Stimulated activated CD8-positive, alpha-beta memory T cell treated with anti-CD3 and anti-CD28 coated beads, Interleukin-12 subunit alpha, Interleukin-12 subunit beta, amount 100 ng/mL, for 1 hour (primary cell): ENCODE measurements at regions not wholly inside any gene's neighbourhood (a gene's known extent, or its start where the extent isn't known, plus 50 kb on each side); places are given as distances from the start of the nearest gene placed in this dataset.
"Not testable (repeated sequence)": the region's sequence is repeated elsewhere in the genome, so short reads cannot be mapped to it uniquely, and the experiment has no call there.

ENCODE experiments used
- DNase-seq: peaks from one replicate; pipeline ENCODE4 v3.0.0-alpha.2; 2020; ENCODE audit warnings: low read depth

DNA sequence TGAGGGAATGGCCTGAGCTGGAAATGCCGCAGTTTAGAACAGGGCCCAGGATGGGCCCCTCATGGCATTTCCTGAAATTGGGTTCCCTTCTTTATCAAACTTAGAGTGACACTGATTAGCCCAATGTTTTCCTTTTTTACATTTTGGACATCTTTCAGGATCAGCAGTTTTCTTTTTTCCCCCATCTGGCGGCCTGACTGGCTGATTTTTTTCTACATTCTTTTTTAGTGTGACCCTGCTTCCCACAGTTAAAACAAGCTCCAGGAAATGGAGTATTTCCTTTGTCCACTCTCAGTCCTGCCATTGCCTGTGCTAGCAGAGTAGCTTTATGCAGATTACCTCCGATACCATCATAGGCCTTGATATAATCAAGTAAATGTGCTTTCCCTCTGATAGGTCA, 185.8 kb upstream of the IGF1 start:
- not testable (repeated sequence) for DNase-seq

DNA sequence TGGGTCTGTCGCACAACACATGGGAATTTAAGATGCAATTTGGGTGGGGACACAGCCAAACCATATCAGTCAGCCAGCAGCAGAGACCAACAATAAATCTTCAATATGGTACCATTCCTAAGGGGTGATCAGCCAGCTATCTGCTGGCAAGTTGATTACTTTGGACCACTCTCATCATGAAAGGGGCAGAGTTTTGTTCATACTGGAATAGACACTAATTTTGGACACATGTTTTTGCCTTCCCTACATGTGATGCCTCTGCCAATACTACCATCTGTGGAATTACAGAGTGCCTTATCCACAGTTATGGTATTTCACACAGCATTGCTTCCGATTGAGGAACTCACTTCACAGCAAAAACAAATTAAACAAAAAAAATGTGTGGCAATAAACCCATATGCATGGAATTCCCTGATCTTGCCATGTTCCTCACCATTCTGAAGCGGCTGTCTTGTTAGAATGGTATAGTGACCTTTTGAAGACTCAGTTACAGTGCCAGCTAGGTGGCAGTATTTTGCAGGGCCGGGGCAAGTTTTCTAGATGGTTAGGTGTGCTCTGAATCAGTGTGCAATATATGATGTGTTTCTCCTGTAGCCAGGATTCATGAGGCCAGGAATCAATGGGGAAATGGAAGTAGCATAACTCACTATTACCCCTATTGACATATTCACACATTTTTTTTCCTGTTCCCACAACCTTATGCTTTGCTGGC, 179.0 kb upstream of the IGF1 start:
- no peak for DNase-seq

DNA sequence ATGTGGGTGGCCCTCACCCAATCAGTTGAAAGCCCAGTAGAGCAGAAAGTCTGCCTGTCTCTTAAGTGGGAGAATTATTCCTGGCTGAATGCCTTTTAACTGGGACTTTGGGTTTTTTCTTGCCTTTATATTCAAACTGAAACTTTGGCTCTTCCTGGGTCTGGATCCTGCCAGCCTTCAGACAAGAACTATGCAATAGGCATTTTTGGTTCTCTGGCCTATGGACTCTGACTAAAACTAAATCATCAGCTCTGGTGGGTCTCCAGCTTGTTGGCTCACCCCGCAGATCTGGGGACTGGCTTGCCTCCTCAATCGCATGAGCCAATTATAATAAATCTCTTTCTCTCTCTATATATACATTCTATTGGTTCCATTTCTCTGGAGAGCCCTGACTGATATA, 173.0 kb upstream of the IGF1 start:
- no peak for DNase-seq

DNA sequence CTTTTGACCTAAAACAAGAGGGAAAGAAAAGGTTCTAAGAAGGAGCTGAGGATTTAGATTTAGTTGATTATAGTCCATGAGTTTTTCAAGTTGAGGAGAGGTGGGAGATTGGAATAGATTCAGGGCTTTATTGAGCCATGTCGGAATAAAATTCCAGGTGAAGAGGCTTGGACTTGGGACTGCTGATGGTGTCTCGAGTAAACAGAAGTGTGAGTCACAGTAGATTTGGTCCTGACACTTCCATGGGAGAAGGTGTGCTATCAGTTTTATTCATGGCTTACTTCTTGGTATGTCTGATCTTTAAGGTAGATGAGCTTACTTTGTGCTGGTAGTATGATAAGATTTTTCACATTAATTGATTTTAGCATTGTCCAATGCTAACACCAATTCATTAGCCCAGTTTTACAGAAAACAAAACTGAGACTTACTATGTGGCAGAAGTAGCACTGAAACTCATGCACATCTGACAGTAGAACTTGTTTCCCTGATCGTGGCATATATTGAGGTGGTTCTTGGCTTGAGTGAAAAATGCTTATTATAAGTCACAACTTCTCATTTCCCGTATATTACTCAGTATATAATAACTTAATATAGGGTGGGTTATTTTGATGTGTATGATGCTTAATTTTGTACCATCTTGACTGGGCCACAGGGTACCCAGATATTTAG, 172.4 kb upstream of the IGF1 start:
- DNase-seq, result no peak

DNA sequence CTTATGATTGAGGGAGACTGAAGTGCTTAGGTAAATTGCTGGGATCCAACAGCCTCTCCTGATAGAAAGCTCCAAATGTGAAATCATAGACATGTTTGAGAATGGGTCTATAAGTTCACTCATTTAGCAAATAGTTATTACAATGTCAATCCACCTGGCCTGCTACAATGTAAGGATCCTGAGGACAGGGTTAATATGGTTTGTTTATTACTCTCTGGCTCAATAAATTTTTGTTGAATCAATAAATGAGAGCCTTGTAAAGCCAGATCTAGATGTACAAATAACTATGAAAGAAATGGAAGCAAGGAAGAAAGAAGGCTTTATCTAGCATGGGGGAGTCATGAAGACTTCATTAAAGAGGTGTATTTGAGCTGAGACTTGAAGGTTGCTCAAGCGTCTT, 165.6 kb upstream of the IGF1 start:
- no peak for DNase-seq

DNA sequence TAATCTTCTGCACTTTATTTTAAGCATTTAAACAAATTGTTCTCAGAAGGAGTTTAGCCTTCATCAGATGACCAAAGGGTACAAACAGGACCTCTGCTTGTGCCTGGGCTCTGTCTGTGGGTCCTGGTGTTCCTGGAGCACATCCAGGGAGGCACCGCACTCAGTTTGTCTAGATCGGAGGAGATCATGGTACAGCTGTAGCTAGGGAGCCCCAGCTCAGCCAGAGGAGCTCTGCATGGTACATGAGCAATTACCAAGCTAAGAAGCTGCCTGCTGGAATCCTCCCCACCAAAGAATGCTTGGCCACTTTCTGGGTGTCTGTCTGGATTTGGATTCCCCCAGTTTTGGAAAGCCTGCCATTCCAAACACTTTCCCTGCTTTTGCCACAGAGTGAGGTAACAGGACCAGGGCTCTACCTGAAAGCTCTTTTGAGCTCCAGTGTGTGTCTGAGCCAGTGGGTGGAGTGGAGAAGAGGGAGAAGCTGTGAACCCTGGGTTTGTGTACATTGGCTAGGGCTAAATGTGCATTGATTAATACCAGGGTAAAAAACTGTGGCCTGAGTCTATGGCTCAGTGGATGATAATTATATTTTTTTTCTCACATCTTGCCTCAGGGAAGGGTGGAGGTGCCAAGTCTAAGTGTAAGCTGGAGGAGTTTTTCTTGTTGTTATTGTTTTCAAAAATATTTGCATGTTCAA, 163.7 kb upstream of the IGF1 start:
- no peak for DNase-seq

DNA sequence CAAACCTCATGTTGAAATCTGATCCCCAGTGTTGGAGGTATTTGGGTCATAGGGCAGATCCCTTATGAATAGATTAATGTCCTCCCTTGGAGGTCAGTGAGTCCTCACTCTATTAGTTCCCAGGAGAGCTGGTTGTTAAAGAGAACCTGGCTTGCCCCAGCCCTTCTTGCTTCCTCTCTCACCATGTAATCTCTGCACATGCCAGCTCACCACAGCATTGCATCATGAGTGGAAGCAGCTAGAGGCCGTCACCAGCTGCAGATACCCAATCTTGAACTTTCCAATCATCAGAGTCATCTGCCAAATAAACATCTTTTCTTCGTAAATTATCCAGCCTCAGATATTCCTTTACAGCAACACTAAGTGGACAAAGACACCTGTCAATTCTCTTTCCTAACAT, 161.8 kb upstream of the IGF1 start:
- no peak for DNase-seq

DNA sequence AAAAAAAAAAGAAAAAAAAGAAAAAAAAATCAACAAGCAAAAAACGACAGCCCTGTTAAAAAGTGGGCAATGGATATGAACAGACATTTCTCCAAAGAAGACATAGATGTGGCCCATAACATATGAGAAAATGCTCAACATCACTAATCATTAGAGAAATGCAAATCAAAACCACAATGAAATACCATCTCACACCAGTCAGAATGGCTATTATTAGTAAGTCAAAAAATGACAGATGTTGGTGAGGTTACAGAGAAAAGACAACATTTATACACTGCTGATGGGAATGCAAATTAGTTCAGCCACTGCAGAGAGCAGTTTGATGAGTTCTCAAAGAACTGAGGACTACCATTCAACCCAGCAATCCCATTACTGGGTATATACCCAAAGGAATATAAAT, 160.3 kb upstream of the IGF1 start:
- DNase-seq, result not testable (repeated sequence)

DNA sequence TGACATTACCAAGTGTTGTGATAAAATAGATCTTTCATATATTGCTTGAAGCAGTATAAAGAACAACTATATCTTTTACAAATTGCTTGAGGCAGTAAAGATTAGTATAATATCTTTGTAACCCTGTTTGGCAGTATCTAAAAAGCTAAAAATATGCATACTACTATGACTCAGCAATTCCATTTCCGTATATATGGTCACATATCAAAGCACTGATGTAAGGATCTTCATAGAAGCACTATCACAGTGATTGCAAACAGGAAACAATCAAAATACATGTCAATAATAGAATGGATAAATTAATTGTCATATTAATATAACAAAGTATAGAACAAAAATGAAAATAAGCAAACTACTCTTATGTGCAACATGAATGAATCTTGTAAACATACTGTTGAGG, 158.4 kb upstream of the IGF1 start:
- DNase-seq, result no peak

DNA sequence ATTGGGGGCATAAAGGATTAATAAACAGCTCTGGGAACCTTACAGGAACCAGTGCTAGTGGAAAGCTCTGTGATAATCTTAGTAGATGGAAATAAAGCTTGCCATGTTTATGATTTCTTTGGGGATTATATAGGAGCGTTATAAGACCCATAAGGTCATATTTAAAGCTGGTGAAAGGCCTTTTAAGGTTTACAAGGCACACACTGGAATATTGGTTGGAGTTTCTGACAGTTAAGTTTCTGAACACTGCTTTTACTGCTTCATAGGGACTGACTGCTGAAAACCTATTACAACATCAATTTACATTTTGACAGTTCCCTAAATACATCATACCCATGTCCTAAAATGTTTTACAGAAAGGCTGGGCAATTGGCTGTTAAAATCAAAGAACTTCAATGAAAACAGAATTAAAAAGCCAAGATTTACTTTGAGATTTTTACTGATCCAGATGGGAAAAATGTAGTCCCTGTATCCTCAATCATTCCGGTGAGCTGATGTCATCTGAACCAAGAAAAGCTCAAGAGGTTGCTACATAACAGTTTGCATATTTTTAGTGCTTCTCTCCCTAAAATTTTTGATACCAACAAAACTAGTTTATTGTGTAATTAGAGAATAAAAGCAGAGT, 153.7 kb upstream of the IGF1 start:
- no peak for DNase-seq

DNA sequence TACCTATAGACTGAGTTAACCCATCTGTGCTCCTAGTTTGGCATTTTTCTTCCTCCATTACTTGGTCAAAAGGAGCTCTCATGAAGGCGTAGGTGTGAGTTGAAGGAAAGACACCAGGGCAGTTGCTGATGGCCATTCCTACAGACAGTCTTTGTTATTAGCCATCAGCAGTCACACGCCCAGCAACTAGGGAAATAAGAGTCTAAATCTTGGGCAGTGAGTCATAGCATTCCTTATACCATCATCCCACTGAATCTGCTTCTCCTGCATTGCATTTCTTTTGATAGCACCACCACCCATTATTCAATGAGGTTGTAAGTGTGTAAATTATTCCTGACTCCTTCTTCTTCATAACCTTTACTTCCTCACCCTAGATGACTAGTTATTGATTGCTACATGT, 150.9 kb upstream of the IGF1 start:
- DNase-seq, result no peak

DNA sequence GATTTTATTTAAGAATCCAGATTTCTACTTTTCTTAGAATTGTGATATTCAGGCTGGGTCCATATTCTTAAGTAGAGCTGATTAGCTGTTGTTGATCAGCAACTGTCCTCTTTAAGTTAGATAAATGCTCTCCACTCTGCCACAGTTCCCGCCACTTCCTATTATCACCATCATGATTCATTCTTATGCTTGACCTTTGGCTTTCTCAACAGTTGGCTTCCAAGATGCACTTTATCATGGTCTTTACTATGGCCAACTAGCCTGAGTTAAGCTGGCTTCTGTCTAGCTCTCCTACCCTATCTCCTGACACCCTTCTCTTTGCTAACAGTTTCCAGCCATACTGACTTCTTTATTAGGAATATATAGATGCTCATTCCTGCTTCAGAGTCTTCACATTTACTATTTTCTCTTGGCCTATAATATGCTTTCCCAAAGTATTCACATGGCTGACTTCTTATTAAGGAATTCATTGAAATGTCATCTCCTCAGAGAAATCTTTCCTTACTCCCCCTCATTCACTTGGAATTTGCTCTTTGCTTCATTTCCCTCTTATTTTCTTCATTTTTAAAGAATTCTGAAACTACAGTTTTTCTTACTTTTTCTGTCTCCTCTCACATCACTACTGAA, 149.0 kb upstream of the IGF1 start:
- DNase-seq, result no peak

DNA sequence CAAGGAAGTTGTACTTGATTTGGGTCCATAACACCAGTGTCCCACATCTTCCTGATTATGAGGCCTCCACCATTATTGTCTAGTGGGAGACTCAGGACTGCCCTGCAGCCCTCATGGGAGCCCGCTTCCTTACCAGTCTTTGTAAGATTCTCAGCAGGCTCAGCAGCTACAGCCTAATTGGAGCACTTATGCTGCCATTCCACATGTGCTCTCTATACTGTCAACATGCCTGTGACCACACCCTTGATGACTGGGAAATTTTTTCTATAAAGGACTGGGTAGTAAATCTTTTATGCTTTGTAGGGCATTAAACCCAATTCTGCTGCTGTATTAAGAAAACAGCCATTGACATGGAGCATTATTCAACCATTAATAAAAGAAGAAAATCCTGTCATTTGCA, 145.5 kb upstream of the IGF1 start:
- no peak for DNase-seq

DNA sequence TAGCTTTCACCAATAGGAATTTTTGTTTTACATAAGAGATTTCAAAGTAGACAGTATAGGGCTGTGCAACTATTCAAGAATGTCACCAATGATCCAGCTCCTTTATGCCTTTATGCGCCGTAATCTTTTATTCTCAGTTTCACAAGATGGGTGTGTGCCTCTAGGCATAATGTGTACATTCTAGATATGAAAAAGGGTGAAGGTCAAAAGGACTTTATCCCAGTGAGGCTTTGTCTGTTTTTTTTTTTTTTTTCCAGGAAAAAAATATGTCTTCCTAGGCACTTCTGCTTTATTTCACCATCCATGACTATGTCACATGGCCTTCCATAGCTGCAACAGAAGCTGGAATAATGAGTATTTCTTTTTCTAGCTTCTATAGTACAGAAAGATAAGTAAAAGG, 142.3 kb upstream of the IGF1 start:
- DNase-seq, result no peak

DNA sequence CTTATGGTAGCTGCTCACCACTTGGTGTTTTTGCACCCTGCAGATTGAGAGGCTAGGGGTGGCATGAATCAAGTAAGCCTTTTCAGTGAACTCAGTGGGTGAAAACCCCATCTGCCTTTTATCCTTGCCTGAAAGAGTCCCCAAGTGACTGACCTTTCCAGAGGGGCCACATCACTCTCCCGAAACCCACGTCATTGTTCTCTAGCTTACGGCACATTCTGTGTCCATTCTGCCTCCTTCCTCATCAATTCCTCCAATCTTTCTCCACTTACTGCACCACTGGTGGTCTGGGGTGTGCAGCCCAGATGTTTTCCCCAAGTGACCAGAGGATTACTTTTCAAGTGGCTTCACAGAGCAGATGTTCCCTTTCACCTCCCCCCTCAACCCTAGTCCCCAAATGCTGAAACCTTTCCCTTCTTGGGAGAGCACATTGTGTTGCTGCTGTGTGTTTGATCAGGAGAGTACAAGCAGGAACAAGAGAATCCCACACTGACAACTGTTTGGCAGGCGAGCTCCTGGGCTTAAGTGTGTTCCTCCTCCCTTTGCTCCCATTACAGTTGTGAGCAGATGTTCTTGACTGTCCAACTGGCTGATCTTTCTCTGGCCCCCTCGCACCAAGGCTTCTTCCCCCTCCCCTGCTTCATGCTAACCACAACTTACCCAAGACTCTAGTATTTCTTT, 138.0 kb upstream of the IGF1 start:
- DNase-seq, result no peak

DNA sequence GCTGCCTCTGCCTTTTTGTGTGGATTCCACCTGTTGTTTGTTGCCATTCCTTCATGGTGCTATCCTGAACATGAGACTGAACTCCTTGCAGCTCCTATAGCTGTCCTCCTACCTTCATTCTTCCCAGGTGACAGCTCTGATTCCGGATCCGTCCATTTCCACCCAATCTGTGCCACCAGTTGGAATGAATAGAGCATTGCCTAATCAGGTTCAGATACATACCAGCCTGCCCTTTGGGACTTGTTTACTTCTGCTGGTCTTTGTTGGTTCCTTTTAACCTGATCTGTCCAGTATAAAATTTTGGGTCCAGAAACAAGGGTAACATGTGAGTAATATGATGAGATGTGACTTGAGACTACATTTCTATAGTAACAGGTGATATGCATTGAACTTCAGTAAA, 136.3 kb upstream of the IGF1 start:
- no peak for DNase-seq

DNA sequence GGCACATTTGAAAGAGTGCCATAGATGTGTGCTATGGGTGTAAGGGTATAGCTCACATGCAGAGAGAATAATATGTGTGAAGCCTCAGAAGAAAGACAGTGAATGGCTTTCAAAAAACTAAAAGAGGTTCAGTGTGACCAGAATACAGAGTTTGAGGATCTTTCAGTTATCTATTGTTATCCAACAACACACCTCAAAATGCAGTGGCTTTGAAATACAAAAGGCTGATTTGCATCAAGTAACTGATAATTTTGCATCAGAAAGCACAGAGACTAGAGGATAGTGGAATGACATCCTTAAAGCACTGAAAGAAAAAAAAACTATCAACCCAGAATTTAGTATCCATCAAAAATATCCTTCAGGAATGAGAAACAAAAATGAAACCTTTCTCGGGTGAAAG, 131.6 kb upstream of the IGF1 start:
- no peak for DNase-seq

DNA sequence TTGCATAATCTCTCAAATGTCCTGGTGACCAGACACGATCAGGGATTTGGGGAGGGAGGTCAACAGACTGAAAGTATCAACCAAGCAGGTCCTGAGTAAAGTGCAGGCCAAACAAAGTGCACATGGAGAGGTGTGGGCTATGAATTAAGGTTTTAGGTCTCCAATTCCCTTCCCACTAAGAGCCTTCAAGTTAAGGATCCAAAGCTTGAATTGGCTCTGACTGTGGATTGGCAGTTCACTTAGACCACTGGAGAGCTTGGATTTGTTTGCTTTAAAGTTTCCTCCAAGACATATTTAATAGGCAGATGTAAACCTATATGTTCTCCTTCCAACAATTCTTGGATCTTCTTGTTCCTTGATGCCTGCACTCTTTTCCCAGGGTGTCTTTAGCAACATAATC, 129.6 kb upstream of the IGF1 start:
- DNase-seq, result no peak

DNA sequence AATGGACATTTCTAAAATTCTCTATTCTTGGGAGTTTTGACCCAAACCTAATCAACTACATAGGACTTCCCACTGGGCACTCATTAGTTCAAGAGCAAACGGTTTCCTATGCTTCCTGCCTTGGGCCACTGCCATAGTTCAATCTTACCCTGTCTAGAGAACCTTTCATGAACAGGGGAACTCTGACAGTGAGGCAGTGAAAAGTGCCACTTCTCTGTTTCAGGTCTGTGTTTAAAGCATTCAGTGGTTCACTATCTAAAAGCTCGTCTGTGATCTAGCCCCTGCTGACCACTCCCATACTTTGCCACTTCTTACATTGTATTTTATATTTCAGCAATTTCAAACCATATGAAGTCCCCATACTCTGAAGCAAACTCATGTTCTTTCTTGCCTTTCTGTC, 122.7 kb upstream of the IGF1 start:
- DNase-seq, result no peak

DNA sequence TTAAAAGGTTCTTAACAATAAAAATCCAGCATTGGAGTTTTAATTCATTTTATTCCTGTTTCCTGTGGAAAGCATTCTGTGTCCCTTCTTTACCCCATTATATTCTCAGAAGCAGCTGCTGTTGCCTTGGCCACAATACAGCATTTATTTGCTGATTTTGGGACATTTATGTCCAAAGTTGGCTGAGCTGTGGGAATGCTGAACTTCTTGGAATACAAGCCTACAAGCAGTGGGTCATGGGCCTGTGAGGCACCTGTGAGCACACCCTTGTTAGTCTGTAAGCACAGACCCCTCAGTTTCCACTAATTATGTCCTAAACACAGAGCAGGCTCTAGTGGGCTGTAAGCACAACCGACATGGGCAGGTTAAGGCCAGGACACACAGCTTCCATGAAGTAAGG, 122.2 kb upstream of the IGF1 start:
- DNase-seq, result no peak

DNA sequence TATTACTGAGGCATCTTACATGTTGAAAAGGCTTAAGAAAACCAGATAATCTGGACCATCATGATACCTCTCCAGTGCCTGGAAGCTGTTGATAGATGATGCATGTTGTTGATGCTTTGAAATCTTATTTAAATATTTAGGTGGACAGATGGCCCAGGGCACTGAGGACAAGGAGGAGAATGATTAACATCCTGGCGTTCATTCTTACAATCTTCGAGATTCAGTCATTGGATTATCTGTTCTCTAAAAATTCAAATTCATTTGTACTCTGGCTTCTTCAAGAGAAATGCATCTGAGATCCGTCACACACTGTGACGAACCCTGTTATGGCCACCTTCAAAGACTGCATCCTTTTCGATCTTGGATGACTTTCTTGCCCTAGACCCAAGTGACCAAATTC, 121.3 kb upstream of the IGF1 start:
- DNase-seq, result no peak

DNA sequence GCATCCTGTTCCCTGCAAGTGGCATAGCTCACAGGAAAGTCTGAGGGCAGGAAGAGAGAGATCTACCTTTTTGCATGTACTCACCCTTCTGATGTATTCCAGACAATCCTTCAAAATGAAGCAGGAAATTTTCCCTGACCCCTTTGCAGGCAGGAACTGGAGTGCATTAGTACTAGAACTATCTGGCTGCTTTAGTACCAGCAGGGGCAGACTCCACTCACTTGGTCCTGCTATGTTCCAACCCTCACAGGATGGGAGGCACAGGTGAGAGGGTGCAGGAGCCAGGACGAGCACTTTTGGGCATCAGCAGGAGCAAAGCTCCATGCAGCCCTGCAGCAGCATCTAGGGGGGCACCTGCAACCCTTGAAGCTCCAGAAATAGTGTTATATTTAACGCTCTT, 116.3 kb upstream of the IGF1 start:
- DNase-seq, result no peak
